ENCODE measurements at regions not wholly inside any gene's neighbourhood (a gene's known extent, or its start where the extent isn't known, plus 50 kb on each side); places are given as distances from the start of the nearest gene placed in this dataset.

DNA sequence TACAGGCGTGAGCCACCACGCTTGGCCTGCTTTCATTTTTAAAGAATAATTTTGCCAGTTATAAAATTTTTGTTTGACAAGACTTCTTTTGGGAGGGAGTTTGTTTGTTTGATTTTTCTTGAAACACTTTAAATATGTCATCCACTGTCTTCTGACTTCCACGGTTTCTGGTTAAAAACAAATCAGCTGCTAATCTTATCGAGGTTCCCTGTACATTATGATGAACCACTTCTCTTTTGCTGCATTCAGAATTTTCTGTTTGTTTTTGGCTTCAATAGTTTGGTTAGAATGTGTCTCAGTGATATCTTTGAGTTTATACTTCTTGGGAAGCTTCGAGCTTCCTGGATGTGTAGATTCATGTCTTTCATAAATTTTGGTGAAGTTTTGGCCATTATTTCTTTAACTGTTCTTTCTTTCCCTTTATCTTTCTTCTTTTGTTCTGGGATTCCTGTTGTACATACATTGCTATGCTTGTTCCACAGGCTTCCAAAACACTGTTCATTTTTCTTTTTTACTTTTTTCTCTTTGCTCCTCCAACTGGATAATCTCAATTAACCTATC is 60.8 kb downstream of the MSX2 start:
- TF ChIP-seq, protein P1, sequence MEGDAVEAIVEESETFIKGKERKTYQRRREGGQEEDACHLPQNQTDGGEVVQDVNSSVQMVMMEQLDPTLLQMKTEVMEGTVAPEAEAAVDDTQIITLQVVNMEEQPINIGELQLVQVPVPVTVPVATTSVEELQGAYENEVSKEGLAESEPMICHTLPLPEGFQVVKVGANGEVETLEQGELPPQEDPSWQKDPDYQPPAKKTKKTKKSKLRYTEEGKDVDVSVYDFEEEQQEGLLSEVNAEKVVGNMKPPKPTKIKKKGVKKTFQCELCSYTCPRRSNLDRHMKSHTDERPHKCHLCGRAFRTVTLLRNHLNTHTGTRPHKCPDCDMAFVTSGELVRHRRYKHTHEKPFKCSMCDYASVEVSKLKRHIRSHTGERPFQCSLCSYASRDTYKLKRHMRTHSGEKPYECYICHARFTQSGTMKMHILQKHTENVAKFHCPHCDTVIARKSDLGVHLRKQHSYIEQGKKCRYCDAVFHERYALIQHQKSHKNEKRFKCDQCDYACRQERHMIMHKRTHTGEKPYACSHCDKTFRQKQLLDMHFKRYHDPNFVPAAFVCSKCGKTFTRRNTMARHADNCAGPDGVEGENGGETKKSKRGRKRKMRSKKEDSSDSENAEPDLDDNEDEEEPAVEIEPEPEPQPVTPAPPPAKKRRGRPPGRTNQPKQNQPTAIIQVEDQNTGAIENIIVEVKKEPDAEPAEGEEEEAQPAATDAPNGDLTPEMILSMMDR (IDR thresholded peaks at IDR 0.05; ENCODE audit: low read length) = no peak
- no peak for TF ChIP-seq EZH2 (IDR thresholded peaks at IDR 0.05; ENCODE audit: borderline replicate concordance, low read length)
- H3K36me3 ChIP-seq (ENCODE audit: insufficient read depth, low read length) = no peaks in the 10 kb centered on the region

More for the DNA sequence above, 60.8 kb downstream of the MSX2 start:
- Histone ChIP-seq H3K4me1 (ENCODE audit: insufficient read depth, low read length, severe bottlenecking) (no peaks in the 10 kb centered on the region), H3K27me3 (ENCODE audit: insufficient read depth, low read length) (no peaks in the 10 kb centered on the region), H3K4me3 (ENCODE audit: low read depth, low read length, poor library complexity, severe bottlenecking) (no peak overlapping the region), H3K4me2 (ENCODE audit: low read length) (no peak overlapping the region), H3K27ac (ENCODE audit: low read depth, low read length, poor library complexity, severe bottlenecking) (no peak overlapping the region), H3K9me3 (ENCODE audit: low read length) (no peaks in the 10 kb centered on the region), H3K79me2 (ENCODE audit: insufficient read depth, low read length) (no peaks in the 10 kb centered on the region), H3K9me2 (ENCODE audit: low read depth, low read length) (no peaks in the 10 kb centered on the region), H3F3A (ENCODE audit: insufficient read depth, low read length) (no peaks in the 10 kb centered on the region), H3K9ac (ENCODE audit: low read length) (no peak overlapping the region), H4K20me1 (ENCODE audit: insufficient read depth, low read length) (no peaks in the 10 kb centered on the region), H2AFZ (ENCODE audit: low read length) (no peak overlapping the region)

Measured in OCI-LY1 (cell line).